Erythroblast (primary cell): ENCODE measurements at regions not wholly inside any gene's neighbourhood (a gene's known extent, or its start where the extent isn't known, plus 50 kb on each side); places are given as distances from the start of the nearest gene placed in this dataset.

Experiments used
- DNase-seq, 2 experiments: peaks; one replicate each; lab custom pipeline; 2025; lab: John Stamatoyannopoulos, UW
- GATA1 ChIP-seq: IDR thresholded peaks from 2 replicates; pipeline ENCODE4 v1.6.1; 2011; ENCODE audit warnings: low read depth, mild to moderate bottlenecking, control low read depth, low read length, moderate library complexity
- POLR2A ChIP-seq: IDR thresholded peaks from 2 replicates; pipeline ENCODE4 v1.6.1; 2011; ENCODE audit warnings: mild to moderate bottlenecking, low read length

DNA sequence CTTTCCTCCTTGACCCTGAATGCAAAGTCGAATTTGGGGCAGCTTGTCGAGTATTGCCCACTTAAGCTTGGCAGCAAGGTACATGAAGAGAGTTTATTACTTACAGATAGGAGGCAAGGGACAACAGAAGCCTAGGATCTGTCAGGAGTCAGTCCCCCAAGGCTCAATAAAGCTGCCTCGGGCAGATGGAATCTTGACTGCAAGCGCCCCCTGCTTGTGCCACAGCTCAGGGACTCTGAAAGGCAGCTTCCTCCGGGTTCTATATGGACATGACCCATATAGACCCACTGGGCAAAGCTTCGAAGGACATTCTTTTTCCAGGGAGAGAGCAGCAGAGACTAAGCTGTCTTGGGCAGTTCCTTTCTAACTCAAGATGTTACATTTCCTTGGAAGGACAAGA lies 971.5 kb downstream of the EFNA5 start:
- peak in 1 of 2 experiments; percentile 1 for DNase-seq
- TF ChIP-seq POLR2A (no peak), GATA1 (no peak)

DNA sequence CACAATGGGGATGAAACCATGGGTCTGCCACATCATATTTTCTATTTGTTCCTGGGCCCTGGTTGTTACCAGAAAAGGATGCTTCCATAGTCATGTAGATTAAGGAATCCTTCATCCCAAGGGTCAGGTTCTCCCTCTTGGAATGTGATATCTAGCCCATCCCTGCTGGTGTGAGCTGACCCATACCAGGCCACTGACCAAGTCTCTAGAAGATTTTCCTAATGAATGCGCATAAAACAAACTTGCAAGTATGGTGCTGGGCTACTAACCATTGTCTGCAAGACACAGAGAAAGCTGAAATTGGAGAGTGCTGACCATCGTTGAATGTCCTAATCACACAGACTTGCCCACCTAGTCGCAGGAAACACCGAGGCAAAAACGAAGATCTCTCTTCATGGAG lies 972.6 kb downstream of the EFNA5 start:
- TF ChIP-seq GATA1 (no peak), POLR2A (no peak)
- no peak for DNase-seq

DNA sequence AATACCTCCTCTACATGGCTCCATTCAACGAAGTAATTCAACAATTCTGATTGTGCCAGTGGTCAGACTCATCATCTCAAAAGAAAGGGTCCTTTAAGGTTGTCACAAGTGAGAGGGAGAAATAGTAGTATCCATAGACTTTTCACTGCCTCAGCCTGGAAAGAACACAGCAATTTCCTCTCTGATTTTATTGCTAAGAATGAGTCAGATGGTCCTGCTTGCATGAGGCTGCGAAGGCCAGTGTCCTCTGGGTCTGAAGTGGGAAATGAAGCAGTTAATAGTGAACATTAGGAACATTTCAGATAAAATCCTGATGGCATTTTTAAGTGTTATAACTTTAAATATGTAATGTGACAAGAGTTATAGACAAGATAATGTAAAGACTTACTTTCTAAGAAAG lies 979.0 kb downstream of the EFNA5 start:
- DNase-seq = no peak
- TF ChIP-seq GATA1 (no peak), POLR2A (no peak)

DNA sequence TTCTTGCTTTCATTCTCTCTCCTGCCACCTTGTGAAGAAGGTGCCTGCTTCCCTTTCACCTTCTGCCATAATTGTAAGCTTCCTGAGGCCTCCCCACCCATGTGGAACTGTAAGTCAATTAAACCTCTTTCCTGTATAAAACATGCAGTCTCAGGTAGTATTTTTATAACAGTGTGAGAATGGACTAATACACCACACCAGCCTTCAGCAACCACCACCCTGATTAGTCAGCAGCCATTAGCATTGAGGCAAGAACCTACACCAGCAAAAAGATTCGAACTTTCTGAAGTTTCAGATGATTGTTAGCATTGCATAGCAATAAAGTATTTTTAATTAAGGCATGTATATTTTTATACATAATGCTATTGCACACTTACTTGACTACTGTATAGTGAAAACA lies 980.2 kb downstream of the EFNA5 start:
- no peak for DNase-seq
- TF ChIP-seq GATA1 (no peak), POLR2A (no peak)

DNA sequence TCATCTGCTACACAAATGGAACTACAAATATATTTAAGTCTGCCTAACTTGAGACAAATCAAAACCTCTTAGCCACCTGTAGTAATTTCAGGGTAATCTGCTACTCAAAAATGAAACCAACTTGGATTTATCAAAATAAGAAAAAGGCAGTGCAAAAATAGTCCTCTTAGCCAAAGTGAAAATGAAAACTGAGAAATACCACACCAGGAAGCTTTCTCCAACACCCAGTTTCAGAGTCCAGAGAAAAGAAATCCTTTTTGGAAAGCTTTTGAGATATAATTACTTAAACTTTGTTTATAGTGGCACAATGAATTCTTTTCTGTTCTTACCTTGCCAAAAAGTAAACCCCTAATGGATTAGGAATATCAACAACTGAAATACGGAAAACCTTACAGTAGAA lies 990.4 kb downstream of the EFNA5 start:
- no peak for DNase-seq
- TF ChIP-seq GATA1 (no peak), POLR2A (no peak)

DNA sequence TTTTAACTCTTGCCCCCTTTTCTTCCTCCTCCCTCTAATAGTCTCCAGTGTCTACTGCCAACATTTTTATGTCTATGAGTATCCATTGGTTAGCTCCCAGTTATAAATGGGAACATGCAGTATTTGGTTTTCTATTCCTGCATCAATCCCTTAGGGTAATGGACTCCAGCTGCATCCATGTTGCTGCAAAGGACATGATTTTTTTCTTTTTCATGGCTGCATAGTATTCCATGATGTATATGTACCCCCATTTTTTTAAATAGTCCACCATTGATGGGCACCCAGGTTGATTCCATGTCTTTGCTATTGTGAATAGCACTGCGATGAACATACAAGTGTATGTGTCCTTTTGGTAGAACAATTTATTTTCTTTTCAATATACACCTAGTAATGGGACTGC lies 993.7 kb downstream of the EFNA5 start:
- TF ChIP-seq GATA1 (no peak), POLR2A (no peak)

DNA sequence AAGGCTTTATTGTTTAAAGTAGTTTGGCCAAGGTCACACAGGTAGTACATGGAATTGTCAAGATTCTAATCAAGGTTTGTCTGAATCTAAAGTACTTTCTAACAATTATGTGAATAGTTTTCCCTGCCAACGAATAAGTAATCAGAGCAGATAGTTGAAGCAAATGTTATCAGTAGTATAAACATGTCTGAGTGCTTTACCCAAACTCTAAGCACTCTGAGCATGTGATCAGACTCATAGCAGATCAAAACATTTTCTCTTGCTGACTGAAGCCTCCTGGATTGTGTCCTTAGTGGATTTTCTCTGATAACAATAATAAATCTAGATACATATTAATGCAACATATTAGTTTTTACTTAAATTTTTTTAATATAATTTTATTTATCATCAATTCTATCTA lies 995.0 kb downstream of the EFNA5 start:
- TF ChIP-seq POLR2A (no peak), GATA1 (no peak)
- no peak for DNase-seq

More for the DNA sequence above, 993.7 kb downstream of the EFNA5 start:
- DNase-seq = no peak

DNA sequence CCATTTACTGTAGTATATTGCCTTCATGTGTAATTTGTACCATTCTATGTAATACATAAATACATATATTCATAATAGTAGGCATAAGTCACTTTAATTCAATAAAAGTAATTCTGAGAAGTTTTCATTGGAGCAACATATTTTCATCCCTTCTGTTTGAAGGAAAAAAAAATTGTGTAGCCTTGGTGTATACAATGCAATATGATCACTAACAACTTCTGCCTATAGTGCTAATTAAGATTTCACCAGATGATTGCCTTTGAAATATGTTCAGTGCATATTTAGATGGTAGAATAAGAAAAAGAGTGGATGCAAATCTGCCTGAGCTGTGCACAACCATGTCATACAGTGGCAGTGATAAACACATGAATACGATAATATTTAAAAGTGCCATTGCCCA lies 996.8 kb downstream of the EFNA5 start:
- no peak for TF ChIP-seq POLR2A
- no peak for TF ChIP-seq GATA1
- no peak for DNase-seq

DNA sequence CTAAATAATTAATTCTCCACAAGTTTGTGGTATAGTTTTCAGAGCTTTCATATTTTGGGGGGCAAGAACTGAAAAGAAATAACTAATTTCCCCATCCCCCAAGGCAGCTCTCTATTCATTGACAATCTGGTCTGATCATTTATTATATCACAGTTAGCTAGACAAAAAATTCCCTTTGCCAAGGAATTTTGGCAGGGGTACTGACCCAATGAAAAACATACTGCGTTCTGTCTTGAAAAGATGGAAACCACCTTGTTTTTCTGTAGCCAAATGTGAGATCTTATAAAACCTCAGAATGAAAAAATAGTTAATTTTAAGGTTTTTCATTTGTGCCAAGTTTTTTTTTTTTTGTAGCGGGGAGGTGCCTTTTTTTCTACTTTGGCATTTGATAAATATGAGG lies 1008.9 kb downstream of the EFNA5 start:
- no peak for DNase-seq
- TF ChIP-seq GATA1 = no peak
- no peak for TF ChIP-seq POLR2A

DNA sequence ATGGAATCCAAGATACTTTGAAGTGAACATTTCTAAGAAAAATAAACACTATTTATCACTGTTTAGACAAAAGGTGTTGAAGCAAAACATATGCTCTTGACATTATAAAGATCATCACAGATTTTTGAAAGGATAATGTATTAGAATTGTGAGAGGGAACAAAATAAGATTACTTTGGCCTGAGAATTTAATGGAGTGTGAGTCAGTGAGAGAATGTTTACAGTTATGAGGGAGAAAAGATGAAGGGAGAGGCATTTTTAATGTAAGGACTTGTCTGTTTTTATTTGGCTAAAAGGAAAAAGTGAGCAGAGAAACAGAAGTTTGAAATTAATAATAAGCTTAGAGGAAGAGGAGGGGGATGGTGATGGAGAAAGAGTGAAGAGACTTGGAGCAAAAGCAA lies 1010.1 kb downstream of the EFNA5 start:
- DNase-seq = no peak
- TF ChIP-seq GATA1 = no peak
- no peak for TF ChIP-seq POLR2A

DNA sequence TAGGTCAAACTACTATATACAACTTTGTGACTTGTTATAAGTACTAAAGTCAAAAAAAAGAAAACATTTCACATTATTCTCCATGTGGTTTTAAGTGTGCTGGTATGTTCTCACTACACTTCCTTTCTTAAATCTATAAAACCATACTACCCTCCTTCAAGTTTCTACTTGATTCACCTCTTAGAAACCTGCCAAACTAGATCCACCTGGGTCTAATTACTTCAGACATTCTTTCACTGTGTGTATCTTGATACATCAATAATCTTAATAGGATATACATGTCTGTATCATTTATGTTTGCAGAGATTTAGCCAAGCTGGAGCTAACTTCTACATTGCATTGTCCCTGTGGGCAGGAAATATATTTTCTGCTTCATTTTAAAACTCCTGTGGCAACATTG lies 1012.6 kb downstream of the EFNA5 start:
- TF ChIP-seq GATA1 = no peak
- TF ChIP-seq POLR2A = no peak
- no peak for DNase-seq

DNA sequence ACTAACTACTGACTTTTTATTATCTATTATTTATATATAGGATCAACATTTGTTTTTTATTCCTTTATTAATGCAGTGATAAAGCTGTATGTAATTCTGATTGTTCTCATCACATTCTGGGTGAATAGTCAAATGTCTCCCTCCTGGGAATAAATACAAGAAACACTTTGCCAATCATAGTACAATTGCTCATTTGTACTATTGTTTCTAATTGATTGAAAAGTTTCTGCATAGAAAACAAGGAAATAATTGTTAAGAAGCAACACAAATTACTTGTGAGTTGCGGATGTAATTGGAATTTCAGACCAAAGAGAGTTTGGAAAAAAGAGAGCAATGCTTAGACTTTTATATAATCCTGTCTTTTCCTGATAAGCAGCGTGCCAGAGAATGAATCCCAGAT lies 1013.9 kb downstream of the EFNA5 start:
- DNase-seq = no peak
- TF ChIP-seq GATA1 (no peak), POLR2A (no peak)

DNA sequence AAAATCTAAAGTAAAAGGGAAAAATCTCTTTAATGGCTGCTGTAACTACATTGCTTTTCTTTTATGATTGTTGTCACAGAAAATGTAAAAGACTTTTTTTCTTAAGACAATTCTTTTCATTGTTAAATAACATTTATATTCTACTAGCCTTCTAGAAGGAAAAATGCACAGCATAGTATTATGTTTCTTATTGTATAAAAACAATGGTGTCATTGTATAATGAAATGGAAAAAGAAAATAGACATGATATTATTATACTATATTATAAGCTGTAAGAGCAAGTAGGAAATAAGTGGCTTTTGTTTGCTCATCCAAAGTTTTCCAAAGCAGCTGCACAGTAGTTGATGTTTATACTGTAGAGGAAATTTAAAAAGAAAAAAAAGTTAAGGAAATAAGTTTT lies 1021.7 kb downstream of the EFNA5 start:
- no peak for TF ChIP-seq GATA1
- TF ChIP-seq POLR2A = no peak
- DNase-seq = no peak

DNA sequence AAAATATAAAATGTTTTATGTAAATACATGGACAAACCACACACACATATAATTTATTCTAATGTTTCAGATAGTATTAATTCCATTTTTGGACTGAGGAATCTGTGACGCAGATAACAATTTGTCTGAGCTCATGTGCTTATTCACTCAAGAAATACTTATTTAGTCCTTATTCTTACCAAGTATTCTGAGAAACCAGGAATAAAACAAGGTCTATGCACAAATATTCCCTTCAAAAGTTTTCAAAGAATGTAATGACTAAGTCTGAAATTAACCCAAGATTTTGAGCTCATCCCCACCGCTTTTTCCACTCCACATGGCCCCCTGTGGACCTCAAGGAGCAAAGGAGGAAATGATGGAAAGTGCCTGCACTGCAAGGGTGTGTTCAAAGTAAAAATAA lies 1022.3 kb downstream of the EFNA5 start:
- TF ChIP-seq GATA1 = no peak
- no peak for TF ChIP-seq POLR2A
- no peak for DNase-seq

DNA sequence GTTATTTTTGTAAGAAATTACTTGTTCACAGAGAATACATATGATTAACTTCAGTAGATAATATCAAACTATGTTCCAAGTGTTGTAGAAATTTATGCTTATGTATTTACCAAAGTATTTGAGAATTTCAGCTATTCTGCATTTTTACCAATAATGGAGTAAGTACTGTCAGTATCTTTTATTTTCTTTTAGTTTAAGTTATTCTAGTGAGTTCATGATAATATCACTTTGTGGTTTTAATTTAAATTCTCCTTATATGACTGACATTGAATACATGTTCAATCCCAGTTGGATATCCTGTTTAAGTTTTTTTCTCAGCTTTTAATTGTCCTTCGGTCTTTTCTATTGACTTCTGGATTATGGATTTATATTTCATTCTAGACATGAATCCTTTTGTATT lies 1024.6 kb downstream of the EFNA5 start:
- DNase-seq = no peak
- TF ChIP-seq GATA1 (no peak), POLR2A (no peak)

DNA sequence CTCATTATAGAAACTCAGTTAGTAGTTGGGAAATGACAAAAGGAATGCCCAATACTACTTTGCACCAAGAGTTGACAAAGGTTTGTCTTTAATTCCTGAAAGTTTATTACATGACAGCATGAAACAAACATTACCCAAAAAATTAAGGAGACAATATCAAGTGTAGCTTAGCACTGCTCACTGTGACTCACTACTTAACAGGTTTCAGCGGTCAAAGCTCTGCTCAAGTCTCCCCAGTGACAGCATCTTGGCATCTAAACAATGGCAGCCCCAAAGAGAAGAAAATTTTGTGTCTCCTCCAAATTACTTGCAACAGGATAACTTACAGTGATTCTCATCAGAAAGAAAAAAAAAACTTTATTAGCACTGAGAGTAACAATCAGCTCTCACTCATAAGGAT lies 1030.2 kb downstream of the EFNA5 start:
- TF ChIP-seq GATA1 = no peak
- TF ChIP-seq POLR2A = no peak
- no peak for DNase-seq
